Omental fat pad (tissue), 3 donors: ENCODE measurements at regions not wholly inside any gene's neighbourhood (a gene's known extent, or its start where the extent isn't known, plus 50 kb on each side); places are given as distances from the start of the nearest gene placed in this dataset.

Source experiments
- ATAC-seq: fragments of 150-250 bp; one replicate; pipeline ENCODE4 v1.9.1; 2016; ENCODE audit warnings: mild to moderate bottlenecking, moderate library complexity; ENCODE audit not compliant: low FRiP score
- DNase-seq: peaks from one replicate; pipeline ENCODE4 v3.0.0-alpha.2; 2019; ENCODE audit warnings: low spot score
- CTCF ChIP-seq, 3 donors: fragments of 450-650 bp; IDR thresholded peaks; one replicate each; pipeline ENCODE4 v1.5.1; 2016 to 2017; ENCODE audit warnings: antibody characterized with exemption in 3 of 3, mild to moderate bottlenecking in 3 of 3, moderate library complexity in 2 of 3

DNA sequence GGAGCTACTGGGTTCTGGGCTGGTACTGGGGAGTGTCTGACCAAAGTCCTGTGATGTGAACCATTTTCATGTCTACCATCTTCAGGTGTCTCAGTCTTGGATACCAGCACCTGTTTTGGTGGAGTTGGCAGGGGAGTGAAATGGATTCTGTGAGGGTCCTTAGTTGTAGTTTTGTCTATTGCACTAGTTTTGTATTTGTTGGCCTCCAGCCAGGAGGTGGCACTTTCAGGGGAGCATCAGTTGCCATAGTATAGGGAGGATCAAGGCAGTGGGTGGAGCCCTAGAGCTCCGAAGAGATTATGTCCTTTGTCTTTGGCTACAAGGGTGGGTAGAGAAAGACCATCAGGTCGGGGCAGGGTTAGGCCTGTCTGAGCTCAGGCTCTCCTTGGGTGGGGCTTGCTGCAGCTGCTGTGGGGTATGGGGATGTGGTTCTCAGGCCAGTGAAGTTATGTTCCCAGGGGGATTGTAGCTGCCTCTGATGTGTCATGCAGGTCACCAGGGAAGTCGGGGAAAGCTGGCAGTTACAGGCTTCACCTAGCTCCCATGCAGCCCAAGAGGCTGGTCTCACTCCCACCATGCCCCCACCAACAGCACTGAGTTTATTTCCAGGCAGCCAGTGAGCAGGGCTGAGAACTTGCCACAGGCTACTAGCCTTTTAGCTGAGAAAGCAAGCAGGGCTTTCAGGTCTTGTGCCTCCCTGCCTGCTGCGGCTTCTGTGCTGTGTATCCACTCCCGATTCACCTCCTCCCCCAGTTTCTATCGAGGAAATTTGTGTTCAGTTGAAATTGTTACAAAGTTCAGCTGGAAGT is 153.1 kb downstream of the ZNF365 start:
- no peak for TF ChIP-seq CTCF (IDR thresholded peaks at IDR 0.05)
- no peak for DNase-seq
- ATAC-seq: no peak

GRCh38 chr10:62528441-62528840 is 154.3 kb downstream of the ZNF365 start:
- no peak for TF ChIP-seq CTCF (IDR thresholded peaks at IDR 0.05)
- no peak for ATAC-seq
- no peak for DNase-seq

GRCh38 chr10:62529396-62529795 is 155.2 kb downstream of the ZNF365 start:
- DNase-seq (no peak), ATAC-seq (no peak)
- TF ChIP-seq CTCF (IDR thresholded peaks at IDR 0.05): no peak

GRCh38 chr10:62534031-62534430 is 159.9 kb downstream of the ZNF365 start:
- no peak for ATAC-seq
- no peak for DNase-seq
- no peak for TF ChIP-seq CTCF (IDR thresholded peaks at IDR 0.05)

GRCh38 chr10:62538606-62539005 is 164.4 kb downstream of the ZNF365 start:
- DNase-seq: no peak
- no peak for TF ChIP-seq CTCF (IDR thresholded peaks at IDR 0.05)
- ATAC-seq: no peak

- no peak for TF ChIP-seq CTCF (IDR thresholded peaks at IDR 0.05)
- ATAC-seq: no peak
- DNase-seq: no peak
These were observed 166.2 kb downstream of the ZNF365 start for GRCh38 chr10:62540389-62540788.

DNA sequence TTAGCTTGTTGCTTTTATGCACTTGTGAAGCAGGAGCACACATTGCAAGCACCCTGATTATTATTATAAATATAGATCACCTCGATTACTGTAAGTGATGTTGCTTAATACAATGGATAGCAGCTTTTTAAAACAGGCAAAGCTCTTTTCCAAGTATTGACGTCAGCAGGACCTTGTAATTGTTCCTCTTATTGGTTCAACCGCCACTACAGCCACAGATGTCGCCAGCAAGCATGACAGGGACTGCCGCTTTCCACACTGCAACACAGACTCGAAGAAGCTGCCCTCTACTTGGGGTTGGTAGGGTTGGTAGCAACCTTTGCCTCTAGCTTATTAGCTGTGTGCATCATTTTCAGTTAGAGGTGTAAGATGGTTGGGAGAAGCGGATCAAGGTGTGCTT is 167.6 kb downstream of the ZNF365 start:
- DNase-seq: no peak
- ATAC-seq: no peak
- TF ChIP-seq CTCF (IDR thresholded peaks at IDR 0.05): no peak
